ENCODE measurements at regions not wholly inside any gene's neighbourhood (a gene's known extent, or its start where the extent isn't known, plus 50 kb on each side); places are given as distances from the start of the nearest gene placed in this dataset.
A peak's percentile ranks its signal among the peaks of the same experiment; 100 is the strongest.
"Not testable (repeated sequence)": the region's sequence is repeated elsewhere in the genome, so short reads cannot be mapped to it uniquely, and the experiment has no call there.

- DNase-seq = no peak
Observed at GRCh38 chr5:154702477-154702876, 52.7 kb upstream of the LARP1 start.

GRCh38 chr5:154701725-154702124 lies 53.5 kb upstream of the LARP1 start:
- not testable (repeated sequence) for DNase-seq

- no peak for DNase-seq
Observed at GRCh38 chr5:154701181-154701580, 54.0 kb upstream of the LARP1 start.

GRCh38 chr5:154700289-154700928 lies 54.8 kb upstream of the LARP1 start:
- DNase-seq = not testable (repeated sequence)

- DNase-seq = no peak
Observed at GRCh38 chr5:154698763-154699162, 56.4 kb upstream of the LARP1 start.

- peak; percentile 69 for DNase-seq
Observed at GRCh38 chr5:154697371-154697770, 57.8 kb upstream of the LARP1 start.

- no peak for DNase-seq
Observed at GRCh38 chr5:154696891-154697290, 58.3 kb upstream of the LARP1 start.

- no peak for DNase-seq
Observed at GRCh38 chr5:154694159-154694558, 61.0 kb upstream of the LARP1 start.

GRCh38 chr5:154690488-154690887 lies 64.7 kb upstream of the LARP1 start:
- DNase-seq = no peak

GRCh38 chr5:154686490-154686889 lies 68.7 kb upstream of the LARP1 start:
- no peak for DNase-seq

GRCh38 chr5:154683101-154683880 lies 71.9 kb upstream of the LARP1 start:
- no peak for DNase-seq

- no peak for DNase-seq
Observed at GRCh38 chr5:154679501-154679900, 75.7 kb upstream of the LARP1 start.

GRCh38 chr5:154677921-154678320 lies 77.3 kb upstream of the LARP1 start:
- no peak for DNase-seq

- no peak for DNase-seq
Observed at GRCh38 chr5:154676508-154676907, 78.7 kb upstream of the LARP1 start.

- no peak for DNase-seq
Observed at GRCh38 chr5:154674029-154674428, 81.1 kb upstream of the LARP1 start.

- DNase-seq = no peak
Observed at GRCh38 chr5:154673506-154673905, 81.7 kb upstream of the LARP1 start.

GRCh38 chr5:154669913-154670312 lies 85.3 kb upstream of the LARP1 start:
- not testable (repeated sequence) for DNase-seq

GRCh38 chr5:154669402-154669801 lies 85.8 kb upstream of the LARP1 start:
- DNase-seq = no peak

GRCh38 chr5:154664869-154665268 lies 90.3 kb upstream of the LARP1 start:
- DNase-seq = no peak

GRCh38 chr5:154663424-154663823 lies 91.8 kb upstream of the LARP1 start:
- no peak for DNase-seq

GRCh38 chr5:154654486-154655371 lies 100.4 kb upstream of the LARP1 start:
- no peak for DNase-seq

- no peak for DNase-seq
Observed at GRCh38 chr5:154653764-154654485, 101.3 kb upstream of the LARP1 start.

GRCh38 chr5:154653418-154653763 lies 101.8 kb upstream of the LARP1 start:
- DNase-seq = no peak
